Ishikawa (cell line): ENCODE measurements at regions not wholly inside any gene's neighbourhood (a gene's known extent, or its start where the extent isn't known, plus 50 kb on each side); places are given as distances from the start of the nearest gene placed in this dataset.

ENCODE experiments used
- CEBPB ChIP-seq: IDR thresholded peaks from 2 replicates; pipeline ENCODE4 v1.6.1; 2012
- EP300 ChIP-seq: IDR thresholded peaks from 2 replicates; pipeline ENCODE4 v1.6.1; 2012; ENCODE audit warnings: borderline replicate concordance
- NFIC ChIP-seq: IDR thresholded peaks from 2 replicates; pipeline ENCODE4 v1.6.1; 2012
- TAF1 ChIP-seq: IDR thresholded peaks from 2 replicates; pipeline ENCODE4 v1.6.1; 2012; ENCODE audit warnings: low read depth, mild to moderate bottlenecking
- TEAD4 ChIP-seq: IDR thresholded peaks from 2 replicates; pipeline ENCODE4 v1.6.1; 2012
- YY1 ChIP-seq: IDR thresholded peaks from 2 replicates; pipeline ENCODE4 v1.6.1; 2012; ENCODE audit warnings: low read depth
- ZBTB7A ChIP-seq: IDR thresholded peaks from 2 replicates; pipeline ENCODE4 v1.6.1; 2012; ENCODE audit warnings: low read depth

GRCh38 chr4:133995243-133995960 is 206.2 kb downstream of the PABPC4L start:
- TF ChIP-seq EP300 (no peak), NFIC (no peak), ZBTB7A (no peak), TEAD4 (no peak), CEBPB (no peak), TAF1 (no peak), YY1 (no peak)
